Chondrocyte (in vitro differentiated cells): ENCODE measurements at regions not wholly inside any gene's neighbourhood (a gene's known extent, or its start where the extent isn't known, plus 50 kb on each side); places are given as distances from the start of the nearest gene placed in this dataset.

Source experiments
- DNase-seq: peaks from one replicate; pipeline ENCODE4 v3.0.0; 2021; ENCODE audit warnings: mixed read lengths, low spot score
- H3K27ac Mint-ChIP-seq: one replicate; pipeline ENCODE4 v1.8.0; 2021; ENCODE audit warnings: mild to moderate bottlenecking, moderate library complexity, mixed read lengths; ENCODE audit not compliant: unreplicated experiment
- H3K27me3 Mint-ChIP-seq: 2 replicates; pipeline ENCODE4 v1.8.0; 2021; ENCODE audit warnings: low read depth, mixed read lengths
- H3K36me3 Mint-ChIP-seq: 2 replicates; pipeline ENCODE4 v1.8.0; 2021; ENCODE audit warnings: low read depth, mixed read lengths
- H3K4me1 Mint-ChIP-seq: 2 replicates; pipeline ENCODE4 v1.8.0; 2021; ENCODE audit warnings: low read depth, mild to moderate bottlenecking, mixed read lengths
- H3K4me3 Mint-ChIP-seq: one replicate; pipeline ENCODE4 v1.8.0; 2021; ENCODE audit warnings: mild to moderate bottlenecking, moderate library complexity, mixed read lengths; ENCODE audit not compliant: unreplicated experiment
- H3K9me3 Mint-ChIP-seq: 2 replicates; pipeline ENCODE4 v1.8.0; 2021; ENCODE audit warnings: low read depth, mixed read lengths
- TF ChIP-seq, protein P1 (sequence below): fragments of 200-600 bp; sonication (generic); IDR thresholded peaks from 2 replicates; pipeline ENCODE4 v1.5.0; 2021; ENCODE audit warnings: antibody characterized with exemption, mild to moderate bottlenecking, moderate library complexity

DNA sequence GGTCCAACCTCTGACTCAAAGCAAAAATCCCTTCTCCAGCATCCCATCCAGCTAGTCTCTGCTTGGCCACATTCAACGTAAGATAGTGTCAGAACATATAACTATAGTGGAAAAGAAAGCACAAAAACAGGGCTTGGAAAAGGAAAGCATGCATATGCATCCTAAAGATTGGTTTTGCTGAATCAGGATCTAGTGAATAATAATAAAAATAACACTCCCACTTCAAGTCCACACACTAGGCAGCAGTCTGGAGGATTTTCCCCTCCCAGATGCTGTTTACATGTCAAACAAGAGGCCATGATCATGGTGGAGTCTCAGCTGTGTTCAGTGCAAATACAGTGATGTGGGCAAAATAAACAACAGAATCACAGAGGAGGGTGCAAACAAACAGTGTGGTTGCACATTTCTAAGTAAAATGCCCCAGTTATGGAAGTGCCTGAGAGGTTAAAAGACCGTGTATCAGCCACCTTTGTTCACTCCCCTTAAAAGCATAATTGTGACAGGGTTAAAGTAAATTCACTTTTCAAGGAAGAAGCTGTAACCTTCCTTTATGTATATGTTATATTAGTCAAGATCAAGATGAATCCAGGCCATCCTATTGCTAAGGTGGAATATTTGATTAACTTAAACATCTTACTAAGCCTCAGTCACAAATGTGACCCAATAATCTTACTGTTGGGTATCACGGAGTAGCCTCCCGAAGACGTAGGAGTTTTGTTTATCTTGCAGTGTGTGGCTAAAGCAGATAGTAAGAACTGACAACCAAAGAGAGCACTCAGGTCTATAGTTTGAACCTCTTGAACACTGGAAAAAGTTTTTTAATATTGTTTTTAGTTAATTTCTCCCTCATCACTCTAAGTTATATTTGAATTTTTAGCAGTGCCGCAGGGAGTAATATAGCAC, 424.5 kb downstream of the SOX2 start:
- H3K27me3 Mint-ChIP-seq, result peaks cover 2% of the 10 kb centered on the region
- no peak overlapping the region for H3K27ac Mint-ChIP-seq
- no peak for DNase-seq
- H3K9me3 Mint-ChIP-seq, result no peaks in the 10 kb centered on the region
- no peaks in the 10 kb centered on the region for H3K36me3 Mint-ChIP-seq
- H3K4me3 Mint-ChIP-seq, result no peak overlapping the region
- no peaks in the 10 kb centered on the region for H3K4me1 Mint-ChIP-seq
- TF ChIP-seq, protein P1, sequence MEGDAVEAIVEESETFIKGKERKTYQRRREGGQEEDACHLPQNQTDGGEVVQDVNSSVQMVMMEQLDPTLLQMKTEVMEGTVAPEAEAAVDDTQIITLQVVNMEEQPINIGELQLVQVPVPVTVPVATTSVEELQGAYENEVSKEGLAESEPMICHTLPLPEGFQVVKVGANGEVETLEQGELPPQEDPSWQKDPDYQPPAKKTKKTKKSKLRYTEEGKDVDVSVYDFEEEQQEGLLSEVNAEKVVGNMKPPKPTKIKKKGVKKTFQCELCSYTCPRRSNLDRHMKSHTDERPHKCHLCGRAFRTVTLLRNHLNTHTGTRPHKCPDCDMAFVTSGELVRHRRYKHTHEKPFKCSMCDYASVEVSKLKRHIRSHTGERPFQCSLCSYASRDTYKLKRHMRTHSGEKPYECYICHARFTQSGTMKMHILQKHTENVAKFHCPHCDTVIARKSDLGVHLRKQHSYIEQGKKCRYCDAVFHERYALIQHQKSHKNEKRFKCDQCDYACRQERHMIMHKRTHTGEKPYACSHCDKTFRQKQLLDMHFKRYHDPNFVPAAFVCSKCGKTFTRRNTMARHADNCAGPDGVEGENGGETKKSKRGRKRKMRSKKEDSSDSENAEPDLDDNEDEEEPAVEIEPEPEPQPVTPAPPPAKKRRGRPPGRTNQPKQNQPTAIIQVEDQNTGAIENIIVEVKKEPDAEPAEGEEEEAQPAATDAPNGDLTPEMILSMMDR, result no peak

DNA sequence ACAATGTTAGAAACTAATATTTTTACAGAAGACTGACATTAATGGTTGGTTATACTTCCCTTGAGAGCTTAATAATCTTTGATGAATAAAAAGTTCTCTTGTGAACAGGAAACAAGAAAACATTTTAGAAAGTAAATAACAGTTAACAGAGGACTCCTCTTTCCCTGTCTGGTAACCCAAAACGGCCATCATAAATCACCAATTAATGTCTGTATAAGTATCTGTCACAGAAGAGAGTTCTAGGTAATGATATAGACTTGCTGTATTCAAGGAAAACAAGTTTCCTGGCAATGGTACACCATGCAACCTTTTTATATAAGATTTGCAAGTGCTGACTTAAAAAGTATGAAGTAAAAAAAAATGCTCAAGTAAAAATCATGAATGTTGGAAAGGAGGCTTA, 426.7 kb downstream of the SOX2 start:
- Mint-ChIP-seq H3K27ac (no peak overlapping the region), H3K9me3 (no peaks in the 10 kb centered on the region), H3K27me3 (peaks cover 3% of the 10 kb centered on the region), H3K36me3 (no peaks in the 10 kb centered on the region), H3K4me1 (no peaks in the 10 kb centered on the region), H3K4me3 (no peak overlapping the region)
- DNase-seq, result no peak
- TF ChIP-seq, protein P1, result no peak

DNA sequence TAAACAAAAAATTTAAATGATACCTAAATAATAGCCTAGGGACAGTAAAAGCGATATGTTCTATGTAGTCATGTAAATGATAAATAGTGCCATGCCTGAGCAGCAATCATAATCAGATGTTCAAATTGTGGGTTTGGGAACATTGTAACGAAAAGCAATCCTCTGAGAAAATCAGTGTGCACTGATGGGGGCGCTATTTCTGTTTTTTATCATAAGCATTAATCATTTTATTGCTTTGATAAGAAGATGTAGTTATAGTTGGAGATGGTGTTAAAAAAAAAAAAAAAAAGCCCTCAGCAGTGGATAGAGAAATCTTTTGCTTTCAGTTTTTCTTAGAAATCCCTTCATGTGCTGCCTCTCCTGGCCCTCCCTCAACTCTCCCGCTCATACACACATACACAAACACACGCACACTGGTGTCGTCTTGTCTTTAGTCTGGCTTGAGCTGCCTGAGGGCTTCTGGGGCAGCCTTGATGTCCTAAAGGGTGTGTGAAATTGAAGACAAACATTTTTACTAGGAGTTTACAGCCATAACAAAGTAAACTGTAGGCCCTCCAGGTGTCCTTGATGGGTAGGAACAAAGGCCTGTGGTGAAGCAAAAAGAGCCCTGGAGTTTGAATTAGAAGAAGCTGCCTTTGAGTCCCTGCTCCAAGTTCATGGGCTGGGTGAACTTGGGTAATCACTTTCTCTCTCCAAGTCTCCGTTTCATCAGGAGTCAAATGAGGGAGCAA, 428.1 kb downstream of the SOX2 start:
- Mint-ChIP-seq H3K27me3 (peaks cover 7% of the 10 kb centered on the region), H3K4me1 (no peaks in the 10 kb centered on the region), H3K36me3 (no peaks in the 10 kb centered on the region), H3K27ac (no peak overlapping the region), H3K9me3 (no peaks in the 10 kb centered on the region), H3K4me3 (no peak overlapping the region)
- TF ChIP-seq, protein P1, result peak; percentile 32
- no peak for DNase-seq

DNA sequence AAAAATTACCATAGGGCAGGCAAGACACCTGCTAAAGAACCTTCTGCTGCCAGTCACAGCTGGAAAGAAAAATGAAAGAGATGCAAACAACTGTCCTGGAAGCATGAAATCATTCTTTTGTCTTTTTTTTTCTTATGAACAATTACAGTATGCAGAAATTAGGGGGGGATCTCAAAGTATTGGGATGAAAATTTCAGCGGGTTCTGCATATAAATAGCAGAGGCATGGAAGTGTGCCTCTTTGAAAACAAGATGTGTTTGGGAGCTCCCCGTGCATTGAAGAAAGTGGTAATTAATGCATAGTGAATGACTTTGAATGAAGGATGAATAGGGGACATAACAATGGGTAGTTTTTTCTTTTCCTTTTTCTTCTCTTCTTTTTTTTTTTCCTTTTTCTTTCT, 431.2 kb downstream of the SOX2 start:
- Mint-ChIP-seq H3K27ac (no peak overlapping the region), H3K4me1 (no peaks in the 10 kb centered on the region), H3K4me3 (no peak overlapping the region), H3K27me3 (peaks cover 12% of the 10 kb centered on the region), H3K36me3 (no peaks in the 10 kb centered on the region), H3K9me3 (no peaks in the 10 kb centered on the region)
- TF ChIP-seq, protein P1, result no peak
- no peak for DNase-seq

DNA sequence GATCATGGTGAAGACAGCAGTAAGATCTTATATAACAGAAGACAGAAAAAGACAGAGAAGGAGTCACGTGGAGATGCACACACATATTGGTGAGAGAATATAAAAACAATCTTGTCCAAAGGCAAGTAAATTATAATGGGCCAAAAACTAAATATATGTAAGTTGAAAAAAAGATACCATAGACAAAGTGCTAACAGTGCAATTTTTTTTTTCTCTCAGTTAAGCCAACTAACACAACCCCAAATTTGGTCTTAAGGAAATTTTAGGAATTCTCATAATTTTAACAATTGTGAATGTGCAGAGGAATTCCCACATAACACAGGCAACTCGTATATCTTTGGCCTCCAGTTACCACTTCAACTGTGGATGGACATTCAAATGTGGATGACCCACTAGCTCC, 432.2 kb downstream of the SOX2 start:
- Mint-ChIP-seq H3K4me1 (no peaks in the 10 kb centered on the region), H3K9me3 (no peaks in the 10 kb centered on the region), H3K4me3 (no peak overlapping the region), H3K27me3 (peaks cover 12% of the 10 kb centered on the region), H3K27ac (no peak overlapping the region), H3K36me3 (no peaks in the 10 kb centered on the region)
- no peak for DNase-seq
- TF ChIP-seq, protein P1, result no peak
